ENCODE measurements at regions not wholly inside any gene's neighbourhood (a gene's known extent, or its start where the extent isn't known, plus 50 kb on each side); places are given as distances from the start of the nearest gene placed in this dataset.

GRCh38 chr2:12826781-12827180 lies 110.0 kb downstream of the TRIB2 start:
- TF ChIP-seq CTCF (IDR thresholded peaks at IDR 0.05), result no peak
- no peak for TF ChIP-seq EZH2 (IDR thresholded peaks at IDR 0.05; ENCODE audit: borderline replicate concordance, insufficient read depth, low read depth, low read length, poor library complexity, severe bottlenecking)

Data from B cell (primary cell).